GM12875 (cell line): ENCODE measurements at regions not wholly inside any gene's neighbourhood (a gene's known extent, or its start where the extent isn't known, plus 50 kb on each side); places are given as distances from the start of the nearest gene placed in this dataset.
"Not testable (repeated sequence)": the region's sequence is repeated elsewhere in the genome, so short reads cannot be mapped to it uniquely, and the experiment has no call there.

Experiments used
- H3K4me3 ChIP-seq: one replicate; pipeline ENCODE4 v1.5.1; 2011; ENCODE audit warnings: low read depth, low read length, control low read depth
- CTCF ChIP-seq: IDR thresholded peaks from 2 replicates; pipeline ENCODE4 v1.5.1; 2011; ENCODE audit warnings: low read depth, mild to moderate bottlenecking, control low read depth, inconsistent platforms, low read length, moderate library complexity, borderline replicate concordance; ENCODE audit not compliant: insufficient read depth

DNA sequence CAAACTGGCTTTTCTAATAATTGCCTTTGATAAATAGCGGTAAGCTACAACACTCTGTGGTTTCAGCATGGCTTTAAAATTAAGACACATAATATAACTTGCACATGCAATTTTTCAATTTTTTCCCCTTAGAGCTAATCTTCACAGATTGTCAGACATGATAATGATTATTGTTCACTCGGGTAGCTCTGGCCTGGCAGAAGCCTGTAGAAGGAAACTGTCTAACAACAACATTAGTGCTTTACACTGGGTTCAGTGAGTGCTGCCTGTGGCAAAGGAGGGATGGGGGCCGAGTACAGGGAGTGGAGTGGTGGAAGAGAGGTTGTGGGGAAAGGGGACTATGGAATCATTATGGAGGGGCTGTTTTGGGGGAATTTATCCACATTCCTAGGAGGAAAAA, 67.2 kb upstream of the AUTS2 start:
- no peak for TF ChIP-seq CTCF
- H3K4me3 ChIP-seq, result no peak overlapping the region

DNA sequence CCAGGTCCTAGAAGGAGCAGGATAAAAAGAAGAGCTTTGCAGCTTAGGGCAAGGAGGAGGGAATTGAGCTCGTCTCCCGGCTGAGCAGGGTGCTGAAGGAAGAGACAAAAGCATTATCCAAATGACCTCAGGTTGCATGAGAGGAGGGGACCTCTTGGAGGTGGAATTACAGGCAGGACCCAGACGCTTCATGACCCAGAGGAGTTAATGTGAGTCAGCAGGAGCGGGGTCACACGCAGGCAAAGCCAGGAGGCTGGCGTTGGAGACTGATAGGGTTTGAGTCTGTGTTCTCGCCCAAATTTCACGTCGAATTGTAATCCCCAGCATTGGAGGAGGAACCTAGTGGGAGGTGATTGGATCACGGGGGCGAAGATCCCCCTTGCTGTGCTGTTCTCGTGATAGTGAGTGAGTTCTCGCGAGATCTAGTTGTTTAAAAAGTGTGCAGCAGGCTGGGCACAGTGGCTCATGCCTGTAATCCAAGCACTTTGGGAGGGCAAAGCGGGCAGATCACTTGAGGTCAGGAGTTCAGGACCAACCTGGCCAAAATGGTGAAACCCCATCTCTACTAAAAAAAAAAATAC, 63.7 kb upstream of the AUTS2 start:
- no peak overlapping the region for H3K4me3 ChIP-seq
- TF ChIP-seq CTCF, result no peak

DNA sequence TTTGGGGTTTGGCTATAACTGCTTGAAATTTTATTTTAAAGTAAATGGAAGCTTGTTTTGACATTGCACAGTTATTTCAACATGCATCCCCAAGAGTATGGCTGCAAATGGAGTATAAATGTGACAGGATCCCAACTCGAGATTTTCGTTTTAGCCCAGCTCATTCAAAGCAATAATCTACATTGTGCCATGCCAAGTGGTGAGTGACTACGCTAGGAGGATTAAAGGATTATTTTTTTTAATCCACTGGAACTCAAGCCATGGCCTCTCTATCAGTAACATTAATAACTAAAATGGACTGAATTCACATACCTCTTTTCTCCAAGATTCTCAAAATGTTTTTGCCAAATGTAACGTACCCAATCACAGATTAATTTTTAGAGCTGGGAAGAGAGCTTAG, 60.6 kb upstream of the AUTS2 start:
- no peak overlapping the region for H3K4me3 ChIP-seq
- TF ChIP-seq CTCF, result no peak

DNA sequence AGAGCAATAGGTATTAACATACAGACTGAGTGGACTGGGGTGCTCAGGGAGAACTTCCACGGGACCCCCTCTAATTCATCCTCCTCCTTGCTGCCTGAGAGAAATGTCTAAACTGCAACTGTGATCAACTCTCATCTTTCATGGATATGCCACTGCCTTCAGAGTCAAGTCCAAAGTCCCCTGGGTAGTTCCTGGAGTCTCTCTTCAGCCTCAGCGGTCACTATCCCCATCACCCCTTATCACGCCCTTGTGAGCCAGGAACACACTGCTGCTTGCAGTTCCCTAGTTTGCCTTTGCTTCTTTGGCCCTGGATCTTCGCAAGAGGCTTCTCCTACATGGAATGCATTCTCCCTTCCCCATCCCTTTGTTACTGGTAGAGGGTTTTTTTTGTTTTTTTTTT, 58.7 kb upstream of the AUTS2 start:
- TF ChIP-seq CTCF, result no peak
- H3K4me3 ChIP-seq, result no peak overlapping the region

DNA sequence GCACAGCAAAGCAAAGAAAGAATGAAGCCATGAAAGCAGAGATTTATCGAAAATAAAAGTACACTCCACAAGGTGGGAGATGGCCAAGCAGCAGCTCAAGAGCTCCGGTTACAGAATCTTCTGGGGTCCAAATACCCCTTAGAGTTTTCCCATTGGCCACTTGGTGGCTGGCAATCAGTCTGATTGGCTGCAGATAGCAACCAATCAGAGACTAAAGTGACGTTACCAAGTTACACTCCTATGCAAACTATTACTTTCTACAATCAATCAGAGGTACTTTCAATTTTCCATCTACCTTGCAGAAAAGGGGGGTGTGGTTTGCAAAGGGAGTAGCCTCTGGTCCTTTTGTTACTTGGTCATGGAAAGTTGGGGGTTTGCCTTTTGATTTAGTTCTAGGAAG, 58.0 kb upstream of the AUTS2 start:
- H3K4me3 ChIP-seq, result no peak overlapping the region
- no peak for TF ChIP-seq CTCF

DNA sequence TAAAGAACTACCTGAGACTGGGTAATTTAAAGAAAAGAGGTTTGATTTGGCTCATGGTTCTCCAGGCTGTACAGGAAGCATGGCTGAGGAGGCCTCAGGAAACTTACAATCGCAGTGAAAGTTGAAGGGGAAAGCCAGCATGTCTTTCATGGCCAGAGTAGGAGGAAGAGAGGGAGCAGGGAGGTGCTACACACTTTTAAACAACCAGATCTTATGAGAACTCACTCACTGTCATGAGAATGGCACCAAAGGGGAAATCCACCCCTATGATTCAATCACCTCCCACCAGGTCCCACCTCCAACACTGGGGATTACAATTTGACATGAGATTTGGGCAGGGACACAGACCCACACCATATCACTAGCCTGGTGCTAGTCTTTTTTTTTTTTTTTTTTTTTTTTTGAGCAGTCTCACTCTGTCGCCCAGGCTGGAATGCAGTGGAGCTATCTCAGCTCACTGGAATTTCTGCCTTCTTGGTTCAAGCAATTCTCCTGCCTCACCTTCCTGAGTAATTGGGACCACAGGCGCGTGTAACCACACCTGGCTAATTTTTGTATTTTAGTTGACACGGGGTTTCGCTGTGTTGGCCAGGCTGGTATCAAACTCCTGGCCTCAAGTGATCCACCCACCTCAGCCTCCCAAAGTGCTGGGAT, 56.4 kb upstream of the AUTS2 start:
- not testable (repeated sequence) for H3K4me3 ChIP-seq

- no peak for TF ChIP-seq CTCF
- no peak overlapping the region for H3K4me3 ChIP-seq
Measured at GRCh38 chr7:69545175-69545574, 53.1 kb upstream of the AUTS2 start.
